B cell (primary cell): ENCODE measurements at regions not wholly inside any gene's neighbourhood (a gene's known extent, or its start where the extent isn't known, plus 50 kb on each side); places are given as distances from the start of the nearest gene placed in this dataset.

Experiments
- ATAC-seq: fragments of 200-7000 bp; cut with Tn5 transposase; one replicate; pipeline ENCODE4 v1.10.0; 2021; ENCODE audit warnings: low read depth, mild to moderate bottlenecking, moderate number of reproducible peaks, moderate library complexity
- CTCF ChIA-PET: fragments of 350-600 bp; sonication (Branson Sonifier 250); formaldehyde crosslinking; loops from one replicate; lab custom pipeline; 2021; ENCODE audit warnings: antibody characterized with exemption, inconsistent platforms; lab: Charles Lee
- POLR2A ChIA-PET: fragments of 350-600 bp; sonication (Branson Sonifier 250); formaldehyde crosslinking; loops from one replicate; lab custom pipeline; 2021; ENCODE audit warnings: antibody characterized with exemption; lab: Charles Lee
- DNase-seq: peaks from one replicate; pipeline ENCODE4 v3.0.0; 2013
- H2AFZ ChIP-seq: 2 replicates; pipeline ENCODE4 v1.6.1; 2012; ENCODE audit warnings: mild to moderate bottlenecking, low read depth, low read length; ENCODE audit not compliant: insufficient read depth, poor library complexity, severe bottlenecking
- H3K27ac ChIP-seq, 2 donors: 1 replicate in 1 of 2; 2 replicates in 1 of 2; pipeline ENCODE4 v1.5.1; 2012 to 2013; ENCODE audit warnings: low read length in 2 of 2, mild to moderate bottlenecking in 2 of 2, moderate library complexity in 1 of 2
- H3K27me3 ChIP-seq, 4 experiments: fragments of 200-600 bp in 1 of 4; sonication (generic) in 1 of 4; replicated peaks in 1 of 4; 1 replicate in 2 of 4; 2 replicates in 2 of 4; pipeline versions ENCODE4 v1.6.1 to v1.7.0; 2013 to 2016; ENCODE audit warnings: low read length in 3 of 4, mild to moderate bottlenecking in 2 of 4, mixed read lengths in 1 of 4, moderate library complexity in 1 of 4; ENCODE audit not compliant: insufficient read depth in 4 of 4, control insufficient read depth in 3 of 4; ENCODE audit errors: control extremely low read depth in 1 of 4
- H3K36me3 ChIP-seq, 2 experiments: replicated peaks in 1 of 2; 1 replicate in 1 of 2; 2 replicates in 1 of 2; pipeline versions ENCODE4 v1.6.1 to v1.7.1; 2013; ENCODE audit warnings: low read length in 1 of 2; ENCODE audit not compliant: insufficient read depth in 2 of 2, control insufficient read depth in 1 of 2; ENCODE audit errors: control extremely low read depth in 1 of 2, extremely low read depth in 1 of 2
- H3K4me1 ChIP-seq, 2 donors: fragments of 200-600 bp in 1 of 2; sonication (generic) in 1 of 2; 1 replicate in 1 of 2; 2 replicates in 1 of 2; pipeline versions ENCODE4 v1.5.1 to v1.6.1; 2013 to 2017; ENCODE audit warnings: low read length in 2 of 2; ENCODE audit not compliant: control insufficient read depth in 2 of 2, insufficient read depth in 2 of 2
- H3K4me2 ChIP-seq: replicated peaks from 2 replicates; pipeline ENCODE3; 2012; ENCODE audit warnings: mild to moderate bottlenecking, low read depth, low read length; ENCODE audit not compliant: poor library complexity, severe bottlenecking
- H3K4me3 ChIP-seq, 5 experiments: fragments of 200-600 bp in 1 of 5; sonication (generic) in 1 of 5; 1 replicate in 3 of 5; 2 replicates in 2 of 5; pipeline versions ENCODE4 v1.5.1 to v1.7.0; 2011 to 2016; ENCODE audit warnings: low read length in 4 of 5, mild to moderate bottlenecking in 4 of 5, low read depth in 2 of 5, control low read depth in 1 of 5, moderate library complexity in 1 of 5; ENCODE audit not compliant: insufficient read depth in 1 of 5; ENCODE audit errors: control extremely low read depth in 1 of 5, extremely low read depth in 1 of 5
- H3K79me2 ChIP-seq: fragments of 200-600 bp; sonication (generic); one replicate; pipeline ENCODE4 v1.6.0; 2016; ENCODE audit warnings: low read length; ENCODE audit not compliant: control insufficient read depth, insufficient read depth
- H3K9ac ChIP-seq: fragments of 200-600 bp; sonication (generic); 2 replicates; pipeline ENCODE4 v1.6.1; 2017; ENCODE audit warnings: mild to moderate bottlenecking, low read length, moderate library complexity
- H3K9me3 ChIP-seq, 3 donors: one replicate each; pipeline versions ENCODE4 v1.6.1 to v1.7.1; 2013; ENCODE audit warnings: low read length in 2 of 3; ENCODE audit not compliant: control insufficient read depth in 2 of 3, insufficient read depth in 1 of 3; ENCODE audit errors: control extremely low read depth in 1 of 3
- H4K20me1 ChIP-seq: 2 replicates; pipeline ENCODE4 v1.6.0; 2012; ENCODE audit warnings: mild to moderate bottlenecking, low read length; ENCODE audit not compliant: insufficient read depth, control insufficient read depth, poor library complexity, severe bottlenecking
- H3K27ac Mint-ChIP-seq: one replicate; pipeline ENCODE4 v1.8.0; 2021; ENCODE audit warnings: mixed read lengths
- H3K27me3 Mint-ChIP-seq: one replicate; pipeline ENCODE4 v1.8.0; 2021; ENCODE audit warnings: mixed read lengths
- H3K4me1 Mint-ChIP-seq: one replicate; pipeline ENCODE4 v1.8.0; 2021; ENCODE audit warnings: mixed read lengths
- H3K4me3 Mint-ChIP-seq: one replicate; pipeline ENCODE4 v1.8.0; 2021; ENCODE audit warnings: mixed read lengths
- H3K9me3 Mint-ChIP-seq: one replicate; pipeline ENCODE4 v1.8.0; 2022; ENCODE audit warnings: mixed read lengths; ENCODE audit not compliant: insufficient read depth
- CTCF ChIP-seq: fragments of 200-600 bp; IDR thresholded peaks from one replicate; pipeline ENCODE4 v1.8.0; 2022; ENCODE audit warnings: antibody characterized with exemption, mild to moderate bottlenecking
- EZH2 ChIP-seq: IDR thresholded peaks from 2 replicates; pipeline ENCODE4 v1.6.1; 2012; ENCODE audit warnings: borderline replicate concordance, low read depth, mild to moderate bottlenecking, moderate library complexity, low read length; ENCODE audit not compliant: insufficient read depth, poor library complexity, severe bottlenecking
- WGBS: methylation state at CpG from one replicate; pipeline ENCODE4 v1.1.5; 2013; ENCODE audit warnings: missing lambda C conversion rate; ENCODE audit not compliant: insufficient coverage; 5-methylcytosine and 5-hydroxymethylcytosine counted together
- intact Hi-C: fragments of 100-400 bp; cut with micrococcal nuclease; formaldehyde crosslinking; loops from one replicate; pipeline ENCODE4 v1.10.0; 2022

- peak overlapping the region; percentile 8 for H2AFZ ChIP-seq
- peaks cover 15% of the 10 kb centered on the region for H3K27me3 Mint-ChIP-seq
- TF ChIP-seq EZH2 (no peak), CTCF (no peak)
- peaks cover 25% of the 10 kb centered on the region for H3K4me1 Mint-ChIP-seq
- peaks cover 2% of the 10 kb centered on the region for H3K9me3 Mint-ChIP-seq
- no peak overlapping the region for H3K27ac ChIP-seq
- intact Hi-C loops: no loop called here
- ChIA-PET POLR2A (no interaction called here), CTCF (no interaction called here)
- H3K27me3 ChIP-seq: peaks cover 0 to 5% (median 0%) of the 10 kb centered on the region in 4 experiments
- peak overlapping the region in 2 of 5 experiments; percentile 1 to 27 for H3K4me3 ChIP-seq
- WGBS: no CpG with 5 or more reads among the region's 3 CpGs
- H3K4me2 ChIP-seq: peak overlapping the region; percentile 46
- peaks cover 18 to 22% of the 10 kb centered on the region in 2 donors for H3K4me1 ChIP-seq
- DNase-seq (peak; percentile 14), ATAC-seq (no peak)
- H3K79me2 ChIP-seq: no peaks in the 10 kb centered on the region
- peak overlapping the region; percentile 21 for H3K9ac ChIP-seq
- no peaks in the 10 kb centered on the region for H3K9me3 ChIP-seq
- peak overlapping the region; percentile 38 for H3K4me3 Mint-ChIP-seq
- no peak overlapping the region for H3K27ac Mint-ChIP-seq
- H3K36me3 ChIP-seq: no peaks in the 10 kb centered on the region
- H4K20me1 ChIP-seq: no peaks in the 10 kb centered on the region
These were observed 201.2 kb upstream of the PRKCQ start for GRCh38 chr10:6781133-6781770.

- no peaks in the 10 kb centered on the region for H4K20me1 ChIP-seq
- peak overlapping the region; percentile 46 for H3K4me2 ChIP-seq
- 88% methylated on average over 1 of the region's 5 CpGs for WGBS
- ChIA-PET POLR2A (no interaction called here), CTCF (no interaction called here)
- intact Hi-C loops: no loop called here
- Mint-ChIP-seq H3K4me1 (peaks cover 25% of the 10 kb centered on the region), H3K27ac (no peak overlapping the region), H3K27me3 (peaks cover 25% of the 10 kb centered on the region), H3K4me3 (no peak overlapping the region), H3K9me3 (peaks cover 2% of the 10 kb centered on the region)
- H3K4me3 ChIP-seq: no peak overlapping the region
- no peaks in the 10 kb centered on the region for H3K36me3 ChIP-seq
- no peaks in the 10 kb centered on the region for H3K9me3 ChIP-seq
- no peak overlapping the region for H2AFZ ChIP-seq
- peaks cover 0 to 5% (median 1%) of the 10 kb centered on the region in 4 experiments for H3K27me3 ChIP-seq
- no peaks in the 10 kb centered on the region for H3K79me2 ChIP-seq
- ATAC-seq (no peak), DNase-seq (no peak)
- no peak overlapping the region for H3K9ac ChIP-seq
- TF ChIP-seq EZH2 (no peak), CTCF (no peak)
- no peak overlapping the region for H3K27ac ChIP-seq
- H3K4me1 ChIP-seq: peaks cover 18 to 22% of the 10 kb centered on the region in 2 donors
These were observed 200.1 kb upstream of the PRKCQ start for GRCh38 chr10:6780008-6780677.
